SK-N-MC (cell line): ENCODE measurements at regions not wholly inside any gene's neighbourhood (a gene's known extent, or its start where the extent isn't known, plus 50 kb on each side); places are given as distances from the start of the nearest gene placed in this dataset.

ENCODE experiments used
- EZH2 ChIP-seq: fragments of 200-600 bp; sonication (generic); IDR thresholded peaks from one replicate; pipeline ENCODE4 v1.6.1; 2017; ENCODE audit warnings: antibody characterized with exemption
- POLR2AphosphoS5 ChIP-seq: IDR thresholded peaks from 2 replicates; pipeline ENCODE4 v1.6.1; 2012; ENCODE audit warnings: mild to moderate bottlenecking, low read depth, low read length, borderline replicate concordance

DNA sequence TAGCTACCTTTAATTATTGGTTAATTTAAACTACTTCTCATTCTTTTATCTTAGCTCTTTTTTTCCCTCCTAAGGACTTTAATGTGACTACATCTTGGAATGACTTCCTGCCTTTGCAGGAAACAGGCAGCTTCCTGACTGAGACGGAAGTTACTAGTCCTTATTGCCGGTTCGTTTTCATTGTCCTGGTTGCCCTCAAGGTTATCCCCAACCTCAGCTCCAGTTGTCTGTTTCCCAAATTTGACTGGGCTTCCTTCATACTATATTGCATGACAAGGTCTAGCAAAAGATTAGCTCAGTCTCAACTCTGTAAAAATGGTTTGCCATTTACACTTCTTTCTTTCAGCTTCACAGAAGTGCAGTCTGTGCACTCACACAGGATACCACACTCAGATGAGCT, 109.9 kb upstream of the DDX53 start:
- TF ChIP-seq POLR2AphosphoS5: no peak
- TF ChIP-seq EZH2: no peak
